Calu3 (cell line): ENCODE measurements at regions not wholly inside any gene's neighbourhood (a gene's known extent, or its start where the extent isn't known, plus 50 kb on each side); places are given as distances from the start of the nearest gene placed in this dataset.

ENCODE experiments used
- BruUV-seq: library from RNA; stranded (reverse); fragments of 400-500 nt; replicated peaks from 2 replicates; lab custom pipeline; 2021; lab: Mats Ljungman, UMichigan
- CTCF ChIA-PET: fragments of 300-600 bp; sonication (Branson Sonifier 250); formaldehyde crosslinking; loops from one replicate; lab custom pipeline; 2022; ENCODE audit warnings: antibody characterized with exemption; lab: Charles Lee
- DNase-seq: peaks from one replicate; pipeline ENCODE4 v3.0.0; 2022
- H3K27ac Mint-ChIP-seq: one replicate; pipeline ENCODE4 v1.8.0; 2022; ENCODE audit warnings: mixed read lengths; ENCODE audit not compliant: unreplicated experiment
- H3K27me3 Mint-ChIP-seq: one replicate; pipeline ENCODE4 v1.8.0; 2022; ENCODE audit warnings: mixed read lengths; ENCODE audit not compliant: unreplicated experiment
- H3K36me3 Mint-ChIP-seq: one replicate; pipeline ENCODE4 v1.8.0; 2022; ENCODE audit warnings: mild to moderate bottlenecking, moderate library complexity, mixed read lengths; ENCODE audit not compliant: insufficient read depth, unreplicated experiment
- H3K4me1 Mint-ChIP-seq: one replicate; pipeline ENCODE4 v1.8.0; 2022; ENCODE audit warnings: mild to moderate bottlenecking, low read depth, mixed read lengths; ENCODE audit not compliant: unreplicated experiment
- H3K4me3 Mint-ChIP-seq: one replicate; pipeline ENCODE4 v1.8.0; 2022; ENCODE audit warnings: mild to moderate bottlenecking, low read depth, moderate library complexity, mixed read lengths; ENCODE audit not compliant: unreplicated experiment
- H3K9me3 Mint-ChIP-seq: one replicate; pipeline ENCODE4 v1.8.0; 2022; ENCODE audit warnings: low read depth, mixed read lengths; ENCODE audit not compliant: unreplicated experiment
- intact Hi-C: fragments of 100-400 bp; cut with micrococcal nuclease; formaldehyde crosslinking; loops from one replicate; pipeline ENCODE4 v1.10.0; 2022; ENCODE audit not compliant: unreplicated experiment
- TF ChIP-seq, protein P1 (sequence below): fragments of 200-600 bp; IDR thresholded peaks from one replicate; pipeline ENCODE4 v1.8.0; 2022; ENCODE audit warnings: antibody characterized with exemption; ENCODE audit not compliant: unreplicated experiment

DNA sequence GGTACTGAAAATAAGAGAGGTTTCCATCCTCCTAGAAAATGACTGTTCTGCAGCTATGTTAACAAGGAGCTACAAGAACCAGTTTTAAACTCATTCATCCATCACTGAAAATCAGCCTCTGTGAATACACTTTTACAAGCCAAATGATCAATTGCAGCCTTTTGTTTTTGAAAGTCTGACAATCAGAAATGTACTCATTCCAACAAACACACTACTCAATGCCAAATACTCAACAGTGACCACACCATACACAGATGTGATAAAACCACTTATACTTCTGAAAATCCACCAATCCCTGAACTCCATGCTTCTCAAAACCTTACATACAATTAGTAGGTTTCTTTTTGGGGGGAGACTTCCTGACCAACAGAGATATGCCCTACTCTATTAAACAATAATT, 663.9 kb upstream of the CHAC2 start:
- Mint-ChIP-seq H3K27ac (peak overlapping the region; percentile 50), H3K36me3 (peaks cover 6% of the 10 kb centered on the region), H3K9me3 (no peaks in the 10 kb centered on the region), H3K4me1 (peaks cover 31% of the 10 kb centered on the region), H3K27me3 (no peaks in the 10 kb centered on the region), H3K4me3 (no peak overlapping the region)
- no TSS peak for BruUV-seq
- no peak for DNase-seq
- TF ChIP-seq, protein P1, sequence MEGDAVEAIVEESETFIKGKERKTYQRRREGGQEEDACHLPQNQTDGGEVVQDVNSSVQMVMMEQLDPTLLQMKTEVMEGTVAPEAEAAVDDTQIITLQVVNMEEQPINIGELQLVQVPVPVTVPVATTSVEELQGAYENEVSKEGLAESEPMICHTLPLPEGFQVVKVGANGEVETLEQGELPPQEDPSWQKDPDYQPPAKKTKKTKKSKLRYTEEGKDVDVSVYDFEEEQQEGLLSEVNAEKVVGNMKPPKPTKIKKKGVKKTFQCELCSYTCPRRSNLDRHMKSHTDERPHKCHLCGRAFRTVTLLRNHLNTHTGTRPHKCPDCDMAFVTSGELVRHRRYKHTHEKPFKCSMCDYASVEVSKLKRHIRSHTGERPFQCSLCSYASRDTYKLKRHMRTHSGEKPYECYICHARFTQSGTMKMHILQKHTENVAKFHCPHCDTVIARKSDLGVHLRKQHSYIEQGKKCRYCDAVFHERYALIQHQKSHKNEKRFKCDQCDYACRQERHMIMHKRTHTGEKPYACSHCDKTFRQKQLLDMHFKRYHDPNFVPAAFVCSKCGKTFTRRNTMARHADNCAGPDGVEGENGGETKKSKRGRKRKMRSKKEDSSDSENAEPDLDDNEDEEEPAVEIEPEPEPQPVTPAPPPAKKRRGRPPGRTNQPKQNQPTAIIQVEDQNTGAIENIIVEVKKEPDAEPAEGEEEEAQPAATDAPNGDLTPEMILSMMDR, result no peak
- CTCF ChIA-PET, result interaction anchor here (0.6 to 1.6 kb wide), 3 partner anchors 85 to 186 kb away, joined by 3 read pairs; no protein-coding TSS in a partner anchor
- intact Hi-C loops, result loop anchor here (5.0 kb wide), 2 partner anchors 86 to 99 kb away; no protein-coding TSS in a partner anchor

DNA sequence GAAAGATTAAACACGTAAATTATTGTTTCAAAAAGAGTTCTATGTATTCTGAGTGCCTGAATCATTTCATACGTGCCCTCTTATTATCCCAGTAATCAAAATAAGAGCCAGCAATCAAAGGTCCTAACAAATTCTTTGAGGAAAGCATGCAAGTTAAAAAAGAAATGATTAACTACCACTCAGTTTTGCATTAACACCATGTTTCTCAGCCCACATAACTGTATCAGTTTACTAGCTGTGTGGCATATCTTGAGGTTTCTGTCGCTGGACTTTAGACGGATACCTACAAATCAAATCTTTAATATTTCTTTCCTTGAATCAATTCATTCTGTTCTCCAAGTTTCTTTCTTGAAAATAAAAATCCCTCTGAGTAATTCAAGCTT, 668.9 kb upstream of the CHAC2 start:
- no TSS peak for BruUV-seq
- Mint-ChIP-seq H3K36me3 (peaks cover 4% of the 10 kb centered on the region), H3K9me3 (no peaks in the 10 kb centered on the region), H3K27ac (peak overlapping the region; percentile 88), H3K4me1 (peaks cover 53% of the 10 kb centered on the region), H3K4me3 (peak overlapping the region; percentile 59), H3K27me3 (no peaks in the 10 kb centered on the region)
- DNase-seq, result no peak
- intact Hi-C loops, result loop anchor here (2.0 to 10.0 kb wide), 3 partner anchors 32 to 164 kb away; no protein-coding TSS in a partner anchor
- CTCF ChIA-PET, result interaction anchor here (0.5 to 2.2 kb wide), 2 partner anchors 112 to 288 kb away, joined by 5 to 6 read pairs; no protein-coding TSS in a partner anchor
- TF ChIP-seq, protein P1, result no peak

DNA sequence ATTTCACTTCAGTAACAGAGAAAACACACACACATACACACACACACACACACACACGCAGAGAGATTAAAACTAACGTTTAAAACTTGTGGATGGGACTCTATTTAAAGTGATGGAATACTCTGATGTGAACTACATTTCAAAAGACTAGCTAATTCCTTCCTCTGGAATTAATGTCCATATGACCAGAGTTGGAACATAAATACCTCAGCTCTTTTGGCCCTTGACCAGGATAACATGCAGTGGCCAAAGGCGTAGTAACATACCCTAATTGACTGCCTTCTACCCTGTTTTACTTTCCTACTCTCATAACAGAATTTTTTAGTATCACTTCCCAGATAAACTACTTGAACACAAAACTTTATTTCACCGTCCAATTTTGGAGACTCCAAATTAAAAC, 671.3 kb upstream of the CHAC2 start:
- CTCF ChIA-PET, result interaction anchor here (0.6 kb wide), 1 partner anchor 62 kb away, joined by 4 read pairs; no protein-coding TSS in a partner anchor
- Mint-ChIP-seq H3K4me3 (no peak overlapping the region), H3K9me3 (peaks cover 3% of the 10 kb centered on the region), H3K4me1 (peaks cover 52% of the 10 kb centered on the region), H3K36me3 (peaks cover 4% of the 10 kb centered on the region), H3K27me3 (no peaks in the 10 kb centered on the region), H3K27ac (peak overlapping the region; percentile 72)
- BruUV-seq, result no TSS peak
- TF ChIP-seq, protein P1, result no peak
- DNase-seq, result no peak
- intact Hi-C loops, result loop anchor here (5.0 to 10.0 kb wide), 2 partner anchors 86 to 162 kb away; no protein-coding TSS in a partner anchor

DNA sequence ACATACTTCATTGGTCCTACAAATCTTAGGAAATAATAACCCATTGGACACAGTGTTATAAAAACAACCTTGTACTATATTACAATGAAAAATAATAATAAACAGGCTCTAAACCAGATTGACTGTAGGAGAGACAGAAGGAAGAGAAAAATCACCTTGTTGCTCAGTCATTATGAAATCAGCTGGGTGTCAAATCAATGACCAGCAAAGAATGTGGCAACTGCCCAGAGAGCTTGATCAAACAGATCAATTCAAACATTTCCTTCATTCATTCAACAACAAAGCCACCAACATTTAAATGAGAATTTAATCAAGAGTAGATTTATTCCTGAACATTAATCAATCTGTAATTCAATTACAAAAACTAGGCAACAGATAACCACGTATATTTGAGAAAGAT, 671.9 kb upstream of the CHAC2 start:
- peaks cover 4% of the 10 kb centered on the region for H3K36me3 Mint-ChIP-seq
- CTCF ChIA-PET, result interaction anchor here (0.6 kb wide), 2 partner anchors 61 to 540 kb away, joined by 3 to 4 read pairs; no protein-coding TSS in a partner anchor
- H3K27me3 Mint-ChIP-seq, result no peaks in the 10 kb centered on the region

More for the DNA sequence above, 671.9 kb upstream of the CHAC2 start:
- TF ChIP-seq, protein P1, result no peak
- intact Hi-C loops, result loop anchor here (2.0 to 10.0 kb wide), 3 partner anchors 87 to 285 kb away; no protein-coding TSS in a partner anchor
- Mint-ChIP-seq H3K4me3 (no peak overlapping the region), H3K27ac (peak overlapping the region; percentile 72), H3K9me3 (peaks cover 3% of the 10 kb centered on the region), H3K4me1 (peaks cover 59% of the 10 kb centered on the region)
- BruUV-seq, result no TSS peak
- no peak for DNase-seq
